Common myeloid progenitor, CD34-positive (primary cell): ENCODE measurements at regions not wholly inside any gene's neighbourhood (a gene's known extent, or its start where the extent isn't known, plus 50 kb on each side); places are given as distances from the start of the nearest gene placed in this dataset.

Source experiments
- CTCF ChIA-PET: fragments of 350-600 bp; sonication (Branson Sonifier 250); formaldehyde crosslinking; loops from one replicate; lab custom pipeline; 2021; ENCODE audit warnings: antibody characterized with exemption; lab: Charles Lee
- POLR2A ChIA-PET: fragments of 350-600 bp; sonication (Branson Sonifier 250); formaldehyde crosslinking; loops from one replicate; lab custom pipeline; 2021; ENCODE audit warnings: antibody characterized with exemption; lab: Charles Lee
- DNase-seq, 3 donors: peaks; one replicate each; pipeline versions ENCODE4 v3.0.0 to v3.0.0-alpha.2; 2013
- H3K27ac ChIP-seq, 2 experiments: 1 replicate in 1 of 2; 2 replicates in 1 of 2; pipeline ENCODE4 v1.7.0; 2013; ENCODE audit warnings: inconsistent platforms in 2 of 2, low read length in 2 of 2, mild to moderate bottlenecking in 2 of 2, low read depth in 1 of 2, moderate library complexity in 1 of 2; ENCODE audit not compliant: severe bottlenecking in 2 of 2, insufficient read depth in 1 of 2, poor library complexity in 1 of 2
- H3K27me3 ChIP-seq, 5 experiments: replicated peaks in 2 of 5; 1 replicate in 3 of 5; 2 replicates in 2 of 5; pipeline versions ENCODE4 v1.6.1 to v1.7.0; 2013; ENCODE audit warnings: low read length in 4 of 5, mild to moderate bottlenecking in 2 of 5, moderate library complexity in 2 of 5, inconsistent platforms in 1 of 5; ENCODE audit not compliant: insufficient read depth in 5 of 5, control insufficient read depth in 4 of 5
- H3K36me3 ChIP-seq, 4 experiments: 1 replicate in 2 of 4; 2 replicates in 2 of 4; pipeline versions ENCODE4 v1.6.1 to v1.7.0; 2013; ENCODE audit warnings: low read length in 3 of 4, control low read depth in 1 of 4, mild to moderate bottlenecking in 1 of 4; ENCODE audit not compliant: control insufficient read depth in 4 of 4, insufficient read depth in 4 of 4
- H3K4me1 ChIP-seq, 4 experiments: 1 replicate in 3 of 4; 2 replicates in 1 of 4; pipeline versions ENCODE4 v1.6.1 to v1.7.1; 2013; ENCODE audit warnings: low read length in 3 of 4, mild to moderate bottlenecking in 3 of 4, control low read depth in 1 of 4, inconsistent platforms in 1 of 4, moderate library complexity in 1 of 4; ENCODE audit not compliant: control insufficient read depth in 4 of 4, insufficient read depth in 4 of 4; ENCODE audit errors: control extremely low read depth in 1 of 4
- H3K4me3 ChIP-seq, 7 experiments: 1 replicate in 4 of 7; 2 replicates in 3 of 7; pipeline versions ENCODE4 v1.5.1 to v1.7.0; 2013; ENCODE audit warnings: mild to moderate bottlenecking in 7 of 7, low read length in 6 of 7, moderate library complexity in 6 of 7, inconsistent platforms in 2 of 7, low read depth in 2 of 7, control low read depth in 1 of 7; ENCODE audit not compliant: insufficient read depth in 4 of 7, control insufficient read depth in 1 of 7; ENCODE audit errors: extremely low read depth in 1 of 7
- H3K9me3 ChIP-seq, 5 experiments: 1 replicate in 4 of 5; 2 replicates in 1 of 5; pipeline versions ENCODE4 v1.6.1 to v1.7.1; 2013; ENCODE audit warnings: low read length in 4 of 5, mild to moderate bottlenecking in 2 of 5, inconsistent platforms in 1 of 5, low read depth in 1 of 5, moderate library complexity in 1 of 5; ENCODE audit not compliant: control insufficient read depth in 4 of 5, insufficient read depth in 2 of 5; ENCODE audit errors: control extremely low read depth in 1 of 5
- WGBS: methylation state at CpG from one replicate; pipeline ENCODE4 v1.1.5; 2013; ENCODE audit not compliant: insufficient coverage; 5-methylcytosine and 5-hydroxymethylcytosine counted together

DNA sequence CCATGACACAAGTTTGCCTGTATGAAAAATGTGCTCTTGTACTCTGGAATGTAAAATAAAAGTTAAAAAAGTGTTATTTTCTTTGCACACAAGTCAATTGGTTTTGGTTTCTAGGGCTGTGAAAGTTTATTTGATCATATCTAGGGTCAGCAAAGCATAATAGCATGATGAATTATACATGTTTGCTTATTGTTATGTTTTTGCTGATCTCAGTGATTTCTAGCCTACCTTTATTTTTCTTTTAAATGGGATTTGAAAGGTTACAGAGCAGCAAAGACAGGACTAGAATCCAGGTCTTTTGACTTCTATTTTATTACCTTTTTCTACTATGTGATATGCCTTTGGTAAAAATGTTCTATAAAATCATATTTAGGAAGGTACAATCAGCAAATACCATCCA lies 481.0 kb downstream of the PRR32 start:
- Histone ChIP-seq H3K27ac (no peak overlapping the region), H3K9me3 (no peaks in the 10 kb centered on the region), H3K36me3 (no peaks in the 10 kb centered on the region), H3K4me3 (no peak overlapping the region), H3K27me3 (no peaks in the 10 kb centered on the region), H3K4me1 (no peaks in the 10 kb centered on the region)
- no peak for DNase-seq
- ChIA-PET POLR2A (no interaction called here), CTCF (no interaction called here)

DNA sequence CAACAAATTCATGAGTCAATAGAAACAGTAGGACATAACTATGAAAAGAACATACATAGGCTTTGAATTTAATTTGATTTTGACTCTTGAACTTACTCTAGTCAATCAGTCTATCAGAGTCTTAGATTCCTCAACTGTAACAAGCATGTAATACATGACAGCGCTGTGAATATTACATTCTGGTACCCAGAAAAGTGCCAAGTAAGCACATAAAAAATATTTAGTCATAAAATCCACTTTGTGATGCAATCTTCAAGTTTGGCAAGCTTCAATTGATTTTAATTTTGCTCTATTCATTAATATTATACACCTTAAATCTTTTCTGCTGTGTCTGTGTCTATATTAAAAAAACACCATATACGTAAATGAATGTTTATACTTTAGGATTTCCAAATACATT lies 483.3 kb downstream of the PRR32 start:
- DNase-seq = no peak
- no peaks in the 10 kb centered on the region for H3K36me3 ChIP-seq
- CTCF ChIA-PET = no interaction called here
- no peak overlapping the region for H3K4me3 ChIP-seq
- H3K9me3 ChIP-seq = no peaks in the 10 kb centered on the region
- no peaks in the 10 kb centered on the region for H3K4me1 ChIP-seq
- no CpG with 5 or more reads among the region's 2 CpGs for WGBS
- no peak overlapping the region for H3K27ac ChIP-seq
- POLR2A ChIA-PET = no interaction called here
- no peaks in the 10 kb centered on the region for H3K27me3 ChIP-seq

GRCh38 chrX:127305013-127305412 lies 485.5 kb downstream of the PRR32 start:
- WGBS = no CpG with 5 or more reads among the region's 1 CpG
- ChIA-PET CTCF (no interaction called here), POLR2A (no interaction called here)
- no peak overlapping the region for H3K27ac ChIP-seq
- H3K4me3 ChIP-seq = no peak overlapping the region
- H3K36me3 ChIP-seq = no peaks in the 10 kb centered on the region
- H3K27me3 ChIP-seq = no peaks in the 10 kb centered on the region
- no peaks in the 10 kb centered on the region for H3K9me3 ChIP-seq
- H3K4me1 ChIP-seq = no peaks in the 10 kb centered on the region
- no peak for DNase-seq

GRCh38 chrX:127306262-127306661 lies 486.7 kb downstream of the PRR32 start:
- ChIA-PET CTCF (no interaction called here), POLR2A (no interaction called here)
- no peak overlapping the region for H3K27ac ChIP-seq
- 94% methylated on average over 5 of the region's 7 CpGs for WGBS
- H3K9me3 ChIP-seq = no peaks in the 10 kb centered on the region
- DNase-seq = no peak
- H3K4me3 ChIP-seq = no peak overlapping the region
- no peaks in the 10 kb centered on the region for H3K36me3 ChIP-seq
- no peaks in the 10 kb centered on the region for H3K27me3 ChIP-seq
- H3K4me1 ChIP-seq = no peaks in the 10 kb centered on the region

GRCh38 chrX:127313635-127314034 lies 494.1 kb downstream of the PRR32 start:
- WGBS = no CpG with 5 or more reads among the region's 1 CpG
- ChIA-PET CTCF (no interaction called here), POLR2A (no interaction called here)
- Histone ChIP-seq H3K36me3 (no peaks in the 10 kb centered on the region), H3K27me3 (no peaks in the 10 kb centered on the region), H3K4me3 (no peak overlapping the region), H3K4me1 (no peaks in the 10 kb centered on the region), H3K9me3 (no peaks in the 10 kb centered on the region), H3K27ac (no peak overlapping the region)
- DNase-seq = no peak

- no CpG with 5 or more reads among the region's 2 CpGs for WGBS
- H3K9me3 ChIP-seq = no peaks in the 10 kb centered on the region
- POLR2A ChIA-PET = no interaction called here
Measured at GRCh38 chrX:127317159-127317558, 497.6 kb downstream of the PRR32 start.

GRCh38 chrX:127324128-127324527 lies 504.6 kb downstream of the PRR32 start:
- no peaks in the 10 kb centered on the region for H3K4me1 ChIP-seq
- WGBS = 93% methylated on average over 2 of the region's 4 CpGs
- DNase-seq = no peak
- no peaks in the 10 kb centered on the region for H3K9me3 ChIP-seq
- ChIA-PET POLR2A (no interaction called here), CTCF (no interaction called here)
- H3K27me3 ChIP-seq = no peaks in the 10 kb centered on the region
- H3K4me3 ChIP-seq = no peak overlapping the region
- H3K27ac ChIP-seq = no peak overlapping the region
- no peaks in the 10 kb centered on the region for H3K36me3 ChIP-seq

More at GRCh38 chrX:127317159-127317558, 497.6 kb downstream of the PRR32 start:
- CTCF ChIA-PET = no interaction called here
- DNase-seq = no peak
- Histone ChIP-seq H3K27me3 (no peaks in the 10 kb centered on the region), H3K4me3 (no peak overlapping the region), H3K36me3 (no peaks in the 10 kb centered on the region), H3K27ac (no peak overlapping the region), H3K4me1 (no peaks in the 10 kb centered on the region)
